Esophagus squamous epithelium (tissue), 4 donors: ENCODE measurements at regions not wholly inside any gene's neighbourhood (a gene's known extent, or its start where the extent isn't known, plus 50 kb on each side); places are given as distances from the start of the nearest gene placed in this dataset.

Experiments used
- CTCF ChIP-seq, 6 experiments: fragments of 450-650 bp in 4 of 6; fragments of 200-600 bp in 2 of 6; sonication (generic) in 2 of 6; IDR thresholded peaks; one replicate each; pipeline ENCODE4 v1.5.1; 2016 to 2019; ENCODE audit warnings: antibody characterized with exemption in 6 of 6, mild to moderate bottlenecking in 4 of 6, moderate library complexity in 4 of 6
- POLR2A ChIP-seq, 4 donors: fragments of 450-650 bp; IDR thresholded peaks; one replicate each; pipeline ENCODE4 v1.6.1; 2017; ENCODE audit warnings: antibody characterized with exemption in 4 of 4, mild to moderate bottlenecking in 4 of 4, moderate library complexity in 3 of 4

GRCh38 chr5:120083851-120084542, 380.1 kb upstream of the PRR16 start:
- TF ChIP-seq CTCF (IDR thresholded peaks at IDR 0.05), result no peak
- no peak for TF ChIP-seq POLR2A (IDR thresholded peaks at IDR 0.05)
